NCI-H1092 treated with DMSO at 0.1 percent for 48 hours (cell line): ENCODE measurements at regions not wholly inside any gene's neighbourhood (a gene's known extent, or its start where the extent isn't known, plus 50 kb on each side); places are given as distances from the start of the nearest gene placed in this dataset.
"Not testable (repeated sequence)": the region's sequence is repeated elsewhere in the genome, so short reads cannot be mapped to it uniquely, and the experiment has no call there.

Source experiments
- DNase-seq: peaks from one replicate; lab custom pipeline; 2025; lab: John Stamatoyannopoulos, UW

DNA sequence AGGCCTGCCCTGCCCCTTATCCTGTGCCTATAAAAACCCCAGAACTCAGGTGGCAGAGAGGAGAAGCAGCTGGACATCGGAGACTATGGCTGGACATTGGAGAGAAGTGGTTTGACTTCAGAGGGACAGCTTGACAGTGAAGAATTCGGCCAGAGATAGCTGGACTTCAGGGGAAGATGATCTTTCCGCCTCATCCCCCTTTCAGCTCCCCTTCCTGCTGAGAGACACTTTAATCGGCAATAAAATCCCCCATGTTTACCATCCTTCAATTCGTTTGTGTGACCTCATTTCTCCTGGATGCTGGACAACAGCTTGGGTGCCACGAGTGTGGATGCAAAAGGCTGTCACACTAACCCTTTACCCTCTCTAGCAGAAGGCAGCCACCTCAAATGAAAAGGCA is 134.1 kb upstream of the TUT7 start:
- no peak for DNase-seq

DNA sequence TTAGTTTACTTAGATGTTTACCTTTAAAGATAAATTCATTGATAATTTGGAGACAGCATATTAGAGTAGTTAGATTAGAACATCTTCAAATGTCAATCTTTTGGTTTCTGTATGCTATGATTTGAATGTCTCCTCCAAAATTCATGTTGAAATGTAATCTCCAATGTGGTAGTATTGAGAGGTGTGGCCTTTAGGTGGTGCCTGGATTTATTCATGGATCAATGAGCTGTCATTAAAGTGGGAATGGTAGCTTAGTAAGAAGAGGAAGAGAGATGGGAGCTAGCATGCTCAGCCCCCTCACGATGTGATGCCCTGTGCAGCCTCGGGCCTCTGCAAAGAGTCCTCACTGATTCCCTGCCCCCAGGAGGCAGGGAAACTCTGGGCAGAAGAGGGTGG is 133.6 kb upstream of the TUT7 start:
- no peak for DNase-seq

DNA sequence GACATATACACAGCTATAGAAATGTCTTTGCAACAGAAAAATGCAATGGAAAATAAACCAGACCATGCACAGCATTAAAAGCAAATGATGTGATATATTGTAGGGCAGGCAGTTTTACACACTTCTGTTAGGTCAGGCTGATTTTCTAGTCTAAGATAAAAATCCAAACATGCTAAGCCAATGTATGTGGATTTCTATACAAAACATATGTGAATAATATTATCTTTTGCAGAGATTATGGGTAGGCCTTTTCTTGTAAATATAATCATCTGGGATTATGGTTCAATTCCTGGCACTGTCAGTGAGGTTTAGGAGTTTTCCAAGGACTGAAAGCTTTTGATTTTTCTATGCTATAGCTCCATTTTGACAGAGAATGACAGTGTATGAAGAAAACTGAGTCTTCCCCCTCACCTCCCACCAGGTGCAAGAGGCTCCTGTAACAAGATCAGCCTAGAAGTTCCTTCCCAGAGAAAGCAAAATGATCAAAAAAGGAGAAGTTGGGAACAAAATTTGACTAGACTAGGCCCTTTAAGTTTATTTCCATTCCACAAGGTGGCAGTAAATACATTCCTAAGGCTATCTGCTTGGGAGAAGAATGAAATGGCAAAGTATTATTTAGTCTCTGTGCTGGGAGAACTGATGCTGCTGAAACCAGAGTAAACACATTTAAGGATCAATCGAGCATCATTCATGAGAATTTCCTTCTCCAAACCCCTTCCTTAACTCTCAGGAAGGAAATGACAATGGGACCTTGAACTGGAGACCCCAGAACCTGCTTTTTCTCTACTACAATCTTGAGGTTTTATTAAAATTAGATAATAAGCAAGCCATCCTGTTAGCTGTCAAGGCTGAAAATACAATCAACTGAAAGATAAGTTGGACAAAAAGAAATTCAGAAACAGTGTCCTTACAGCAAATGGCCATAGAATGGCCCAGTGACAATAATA is 133.0 kb upstream of the TUT7 start:
- DNase-seq = peak; percentile 53

DNA sequence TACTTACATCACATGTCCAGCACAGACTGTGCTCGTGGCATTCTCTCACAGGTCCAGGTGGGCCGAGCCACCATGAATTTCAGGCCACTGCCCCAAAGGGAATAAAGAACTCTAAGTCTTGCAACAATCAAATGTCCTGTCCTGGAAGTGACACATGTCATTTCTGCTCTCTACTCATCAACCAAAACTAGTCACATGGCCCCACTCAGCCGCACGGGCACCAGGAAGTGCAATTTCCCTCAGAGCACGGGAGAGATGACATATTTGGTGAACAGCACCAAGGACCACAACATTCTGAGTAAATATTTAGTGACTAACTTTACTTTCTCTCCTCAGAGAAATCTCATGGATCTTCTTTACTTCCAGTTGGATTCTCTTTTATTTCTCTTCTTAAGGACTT is 131.1 kb upstream of the TUT7 start:
- no peak for DNase-seq

DNA sequence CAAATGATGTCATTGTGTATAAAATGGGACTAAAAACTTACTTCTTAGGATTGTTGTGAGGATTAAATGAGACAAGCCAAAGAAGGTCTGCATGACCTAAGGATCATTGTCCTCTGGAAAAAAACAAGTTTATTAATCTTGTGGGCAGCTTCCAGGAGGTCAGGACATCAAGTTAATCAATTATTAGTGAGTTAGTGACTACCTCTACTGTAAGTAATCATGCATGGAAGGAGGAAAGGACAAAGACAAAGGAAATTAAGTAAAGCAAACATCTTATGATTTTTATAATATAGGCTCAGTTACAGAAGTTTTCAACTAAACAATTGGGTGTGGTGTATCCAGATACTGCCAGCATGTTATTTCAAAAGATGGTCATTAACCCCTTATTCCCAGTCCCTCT is 129.3 kb upstream of the TUT7 start:
- no peak for DNase-seq

DNA sequence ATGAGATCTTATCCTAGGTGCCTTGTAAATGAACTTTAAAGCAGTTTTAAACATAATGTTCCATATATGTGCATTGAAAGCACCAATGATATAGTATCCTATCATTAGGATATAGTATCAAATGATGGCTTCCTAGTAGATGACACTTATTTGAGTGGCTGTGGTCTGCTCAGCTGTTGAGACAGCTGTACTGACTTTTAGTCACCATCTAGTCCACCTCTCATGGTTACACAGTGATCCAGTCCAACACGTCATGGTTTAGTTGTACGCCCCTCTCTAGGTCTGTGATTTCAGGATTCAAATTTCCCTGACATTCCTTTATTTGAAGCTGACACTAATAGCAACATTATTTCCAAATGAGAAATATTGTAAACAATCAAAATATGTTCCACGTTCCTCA is 127.3 kb upstream of the TUT7 start:
- DNase-seq = no peak

DNA sequence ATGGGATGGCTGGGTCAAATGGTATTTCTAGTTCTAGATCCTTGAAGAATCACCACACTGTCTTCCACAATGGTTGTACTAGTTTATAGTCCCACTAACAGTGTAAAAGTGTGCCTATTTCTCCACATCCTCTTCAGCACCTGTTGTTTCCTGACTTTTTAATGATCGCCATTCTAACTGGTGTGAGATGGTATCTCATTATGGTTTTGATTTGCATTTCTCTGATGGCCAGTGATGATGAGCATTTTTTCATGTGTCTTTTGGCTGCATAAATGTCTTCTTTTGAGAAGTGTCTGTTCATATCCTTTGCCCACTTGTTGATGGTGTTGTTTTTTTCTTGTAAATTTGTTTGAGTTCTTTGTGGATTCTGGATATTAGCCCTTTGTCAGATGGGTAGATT is 121.0 kb upstream of the TUT7 start:
- not testable (repeated sequence) for DNase-seq

DNA sequence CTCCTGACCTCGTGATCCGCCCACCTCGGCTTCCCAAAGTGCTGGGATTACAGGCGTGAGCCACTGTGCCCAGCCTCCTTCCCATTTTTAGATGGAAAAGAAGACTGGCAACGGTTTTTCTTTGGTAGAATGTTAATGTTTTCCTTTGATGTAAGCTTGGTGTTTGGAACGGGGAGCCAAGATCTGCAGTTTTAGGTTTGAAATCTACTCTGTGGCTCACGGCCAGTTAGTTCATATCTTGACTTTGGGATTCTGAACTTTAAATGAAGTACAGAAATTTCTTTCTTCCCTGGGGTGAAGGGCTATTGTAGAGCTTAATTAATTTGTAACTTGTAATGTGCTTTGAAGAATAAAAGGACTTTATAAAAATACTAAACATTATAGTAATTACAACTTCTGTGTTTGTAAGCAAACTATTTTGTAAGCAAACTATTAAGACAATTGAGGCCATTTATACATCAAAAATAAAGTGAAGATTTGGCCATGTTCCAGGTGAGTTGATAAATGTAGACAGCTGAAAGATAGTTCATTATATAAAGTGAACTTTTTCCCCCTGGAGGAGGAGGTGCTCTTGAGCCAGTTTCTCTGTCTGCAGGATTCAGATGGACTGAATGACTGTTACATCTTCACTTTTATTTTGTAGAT is 117.1 kb upstream of the TUT7 start:
- no peak for DNase-seq

DNA sequence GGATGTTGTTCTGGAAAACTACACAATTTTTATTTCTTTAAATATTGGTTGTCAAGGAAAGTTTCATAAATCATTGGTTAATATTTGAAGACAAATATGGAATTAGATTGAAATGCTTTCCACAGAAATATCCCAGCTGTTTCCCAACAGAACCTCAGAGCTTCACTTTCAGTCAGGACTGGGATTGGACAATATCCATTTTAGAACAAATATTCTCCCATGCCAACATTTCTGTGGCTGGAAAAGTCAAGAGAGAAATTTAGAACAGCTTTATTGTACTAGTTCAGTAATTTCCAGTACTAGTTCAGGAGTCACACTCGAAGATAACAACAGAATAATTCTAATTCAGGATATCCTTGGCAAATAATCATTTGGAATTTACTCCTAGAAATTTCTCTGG is 116.1 kb upstream of the TUT7 start:
- DNase-seq = no peak

DNA sequence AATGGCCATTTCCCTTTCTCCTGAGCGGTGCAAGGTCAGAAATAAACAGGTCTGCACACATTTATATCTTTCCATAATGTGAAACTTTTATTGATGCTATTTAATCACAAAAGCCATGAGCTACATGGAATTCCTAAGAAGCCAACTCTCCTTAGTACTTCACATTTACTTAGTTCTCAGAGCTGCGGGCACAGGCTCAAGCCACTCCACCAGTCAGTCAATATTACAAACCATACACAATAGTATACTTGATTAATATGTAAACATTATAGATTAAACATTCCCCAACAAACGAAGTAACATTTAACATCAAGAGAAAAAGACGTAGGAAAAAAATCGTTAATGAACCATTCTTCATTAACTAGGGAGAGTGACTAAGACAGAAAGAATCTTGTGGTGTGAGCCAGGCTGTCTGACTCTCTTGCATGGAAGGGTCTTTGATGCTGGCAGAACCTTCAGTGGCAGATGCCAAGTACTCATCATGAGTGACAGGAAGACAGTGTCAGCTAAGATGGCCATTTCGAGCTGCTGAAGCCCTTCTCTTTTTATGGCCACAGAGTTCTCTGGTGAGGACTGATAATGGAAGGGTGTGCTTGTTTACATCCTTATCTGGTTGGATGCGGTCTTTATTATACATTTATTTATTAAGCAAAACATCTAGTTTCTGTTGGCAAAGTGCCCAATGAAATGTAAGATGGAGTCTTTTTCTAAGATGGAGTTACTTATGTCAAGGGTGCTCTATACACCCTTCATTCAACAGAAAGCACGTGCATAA is 115.5 kb upstream of the TUT7 start:
- no peak for DNase-seq

DNA sequence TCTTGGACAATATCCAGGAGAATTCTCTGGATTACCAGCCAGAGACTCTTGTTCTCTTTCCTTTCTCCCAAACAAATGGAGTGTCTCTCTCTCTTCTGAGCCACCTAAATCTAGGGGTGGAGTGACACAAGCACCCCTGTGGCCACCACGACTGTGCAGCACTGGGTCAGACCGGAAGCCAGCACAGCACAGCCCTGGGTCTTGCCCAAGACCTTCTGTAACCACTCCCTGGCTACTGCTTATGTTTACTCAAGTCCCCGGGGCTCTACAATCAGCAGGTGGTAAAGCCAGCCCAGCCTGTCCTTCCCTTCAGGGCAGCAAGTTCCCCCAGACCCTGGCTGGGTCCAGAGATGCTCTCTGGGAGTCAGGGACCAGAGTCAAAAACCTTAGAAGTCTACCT is 110.0 kb upstream of the TUT7 start:
- no peak for DNase-seq

DNA sequence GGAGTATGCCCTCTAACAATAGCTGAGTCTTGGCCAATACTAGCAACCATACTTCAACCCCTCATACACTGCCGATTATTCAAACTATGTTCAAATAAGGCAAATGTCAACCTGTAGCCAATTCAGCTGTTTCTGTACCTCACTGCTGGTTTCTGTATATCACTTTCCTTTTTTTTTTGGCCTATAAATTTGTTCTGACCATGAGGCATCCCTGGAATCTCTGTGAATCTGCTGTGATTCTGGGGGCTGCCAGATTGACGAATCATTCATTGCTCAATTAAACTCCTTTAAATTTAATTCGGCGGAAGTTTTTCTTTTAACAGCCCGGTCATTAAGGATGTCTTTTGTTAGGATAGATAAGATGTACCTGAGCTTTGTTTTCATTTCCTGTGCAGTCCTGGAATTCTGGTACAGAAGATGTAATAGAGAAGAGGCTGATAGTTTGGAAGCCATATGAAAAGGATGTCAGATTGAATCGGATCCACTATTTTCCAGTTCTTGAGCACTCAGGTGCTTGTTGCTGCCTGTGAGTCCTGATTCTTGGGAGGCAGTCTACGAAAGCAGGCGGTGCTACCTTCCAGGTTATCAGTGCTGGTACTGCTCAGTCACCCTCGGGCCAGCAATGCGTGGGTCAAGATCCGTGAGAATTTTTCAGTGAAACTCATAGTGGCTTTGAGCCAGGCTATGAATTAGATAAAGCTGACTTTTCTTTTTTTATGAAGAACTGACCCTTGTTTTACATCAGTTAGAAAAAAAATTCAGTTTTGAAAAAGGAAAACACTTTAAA is 106.2 kb upstream of the TUT7 start:
- no peak for DNase-seq

DNA sequence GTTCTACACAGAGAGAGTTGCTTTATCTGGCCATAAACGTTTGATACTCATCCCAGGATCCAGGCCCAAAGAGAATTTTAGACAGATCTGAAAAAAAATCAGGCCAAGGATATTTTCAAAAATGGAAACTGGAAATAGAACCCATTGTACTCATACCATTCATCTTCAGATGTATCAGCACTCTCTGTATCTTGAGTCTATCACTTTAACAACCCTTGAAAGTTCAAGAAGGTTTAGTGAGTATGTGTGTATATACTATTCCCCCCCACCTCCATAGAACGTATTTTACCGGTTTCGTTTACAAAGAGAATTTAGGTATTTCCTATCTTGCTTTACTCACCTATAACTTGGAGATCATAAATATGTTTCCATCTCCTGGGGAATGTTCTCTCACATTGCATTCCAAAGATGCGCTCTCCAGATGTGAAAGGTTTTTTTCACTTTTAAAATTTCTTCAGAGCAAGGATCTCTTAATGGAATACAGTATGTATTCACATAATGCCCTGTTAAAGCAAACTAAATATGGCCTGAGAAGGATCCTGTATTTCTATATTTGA is 105.5 kb upstream of the TUT7 start:
- DNase-seq = no peak

DNA sequence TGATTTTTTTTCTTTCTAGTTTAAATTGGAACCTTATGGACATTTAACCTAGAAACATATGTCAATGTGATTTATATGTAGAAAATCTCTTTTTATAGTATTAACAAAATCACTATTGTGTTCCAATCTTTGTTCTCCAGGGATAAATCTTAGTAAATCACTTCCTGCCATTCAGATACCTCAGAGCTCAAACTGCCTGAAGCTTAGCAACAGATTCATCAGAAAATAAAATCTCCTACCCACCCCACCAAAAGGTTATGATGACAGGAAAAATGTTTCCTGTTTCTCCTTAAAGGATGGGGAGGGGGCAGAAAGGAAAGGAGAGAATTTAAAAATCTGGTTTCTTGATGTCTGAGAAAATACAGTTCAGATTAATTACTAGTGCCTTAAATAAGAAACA is 105.0 kb upstream of the TUT7 start:
- no peak for DNase-seq

DNA sequence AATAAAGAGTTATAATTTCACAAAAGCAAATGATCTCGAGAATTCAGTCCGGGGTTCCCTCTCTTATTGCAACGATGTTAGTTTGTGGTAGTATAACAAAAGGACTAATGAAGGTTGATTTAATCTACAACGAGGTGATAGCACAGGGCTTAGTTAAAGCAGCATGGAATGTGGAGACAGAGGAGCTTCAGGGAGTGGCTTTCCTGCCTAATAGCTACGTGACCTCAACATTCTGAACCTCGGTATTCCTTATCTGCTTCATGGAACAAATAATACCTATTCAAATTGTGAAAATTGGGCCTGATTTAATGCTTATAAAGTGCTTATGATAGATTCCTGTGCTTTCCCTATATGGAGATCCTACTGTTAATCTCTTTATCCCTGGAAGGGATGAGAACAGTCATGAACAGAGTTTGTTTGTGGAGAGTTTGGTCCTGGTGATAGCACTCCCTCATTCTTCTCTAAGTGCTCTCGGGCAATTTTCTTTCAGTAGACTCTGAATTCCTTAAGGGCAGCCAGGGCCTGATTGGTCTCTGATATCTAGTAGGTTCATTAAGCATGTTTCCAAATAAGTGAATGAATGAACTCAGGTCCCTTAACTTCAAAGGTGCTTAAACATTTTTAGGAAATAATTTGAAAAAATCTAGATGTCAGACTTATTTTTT is 104.1 kb upstream of the TUT7 start:
- no peak for DNase-seq

DNA sequence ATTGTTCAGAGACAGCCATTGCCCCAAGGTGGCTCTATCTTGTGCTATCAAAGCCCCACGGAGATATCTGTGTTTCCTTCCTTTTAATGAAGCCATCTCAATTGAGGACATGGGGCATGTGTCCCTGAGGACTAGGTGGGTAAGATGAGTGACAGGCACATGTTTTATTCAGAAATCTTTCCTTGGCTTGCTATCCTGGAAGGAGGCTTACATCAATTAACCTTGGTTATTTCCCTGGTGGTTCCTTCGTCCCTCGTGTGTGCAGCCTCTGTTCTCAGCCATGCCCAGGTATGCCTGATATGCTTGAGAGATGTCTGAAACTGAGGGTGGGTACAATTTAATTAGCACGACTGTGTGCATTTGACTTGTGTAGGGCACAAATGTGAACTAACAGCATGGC is 102.2 kb upstream of the TUT7 start:
- DNase-seq = no peak

DNA sequence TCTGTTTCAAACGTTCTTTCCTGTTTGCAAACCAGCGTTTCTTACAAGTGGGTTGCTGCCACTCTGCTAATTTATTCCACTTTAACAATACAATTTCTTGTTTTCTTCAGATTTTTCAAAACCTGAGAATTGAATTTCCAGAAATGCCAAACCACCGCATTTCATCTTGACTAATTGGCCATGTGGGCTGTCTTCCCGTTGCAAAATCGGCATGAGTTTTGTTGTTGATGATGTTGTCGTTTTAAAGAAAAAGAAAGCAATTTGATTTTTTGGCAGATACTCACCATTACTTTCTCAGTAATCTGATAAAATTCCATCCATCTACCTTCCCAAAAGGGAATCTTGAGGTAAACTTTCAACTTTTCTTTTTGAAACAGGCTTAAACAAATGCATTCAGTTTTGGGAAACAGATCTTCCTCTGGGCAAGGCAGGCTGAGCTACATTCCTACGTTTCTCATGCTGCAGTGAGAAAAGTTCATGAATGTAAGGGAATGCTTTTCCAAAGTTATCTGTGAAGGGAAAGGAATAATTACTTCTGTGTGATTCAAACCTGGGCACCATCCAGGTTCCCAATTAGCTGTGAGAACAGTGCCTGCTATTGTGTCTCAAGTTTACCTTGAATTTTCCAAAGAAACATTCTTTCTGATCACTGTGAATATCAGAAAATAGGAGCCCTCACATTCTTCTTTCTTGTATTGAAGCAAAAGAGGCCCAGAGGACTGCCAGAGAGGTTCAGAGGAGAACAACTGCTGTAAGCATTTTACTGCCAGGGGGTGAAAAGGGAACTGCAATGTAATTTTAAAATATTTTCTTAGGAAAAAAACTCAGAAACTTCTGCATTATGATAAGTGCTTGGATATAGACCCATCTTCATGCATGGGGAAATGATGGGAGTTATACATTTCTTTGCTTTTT is 100.7 kb upstream of the TUT7 start:
- no peak for DNase-seq

DNA sequence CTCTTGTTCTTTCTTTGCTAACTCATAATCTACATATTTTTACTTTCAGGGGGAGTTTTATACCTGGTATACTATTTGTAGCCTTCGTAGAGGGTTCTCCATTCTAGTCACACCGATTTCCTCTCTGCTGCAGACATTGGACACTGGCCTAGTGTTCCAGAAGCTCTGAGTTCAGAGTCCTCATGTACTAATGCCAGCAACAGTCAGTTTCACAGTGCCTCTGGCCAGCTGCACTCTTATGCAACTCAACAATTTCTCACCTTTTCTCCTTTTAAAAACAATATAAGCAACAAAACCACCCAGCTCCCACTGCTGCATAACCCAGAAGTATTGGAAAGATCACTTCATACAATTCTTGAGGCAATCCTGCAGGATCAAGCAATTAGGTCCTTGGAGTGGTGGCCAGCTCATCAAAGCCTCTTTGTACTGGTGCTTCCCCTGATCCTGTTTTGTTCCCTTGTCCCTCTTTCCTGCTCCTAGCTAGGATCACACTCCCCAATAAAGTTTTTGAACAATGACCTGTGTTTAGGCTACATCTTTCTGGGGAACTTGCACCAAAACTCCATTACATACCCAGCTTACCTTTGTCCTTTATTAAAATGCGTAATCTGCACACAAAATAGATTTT is 98.1 kb upstream of the TUT7 start:
- no peak for DNase-seq

DNA sequence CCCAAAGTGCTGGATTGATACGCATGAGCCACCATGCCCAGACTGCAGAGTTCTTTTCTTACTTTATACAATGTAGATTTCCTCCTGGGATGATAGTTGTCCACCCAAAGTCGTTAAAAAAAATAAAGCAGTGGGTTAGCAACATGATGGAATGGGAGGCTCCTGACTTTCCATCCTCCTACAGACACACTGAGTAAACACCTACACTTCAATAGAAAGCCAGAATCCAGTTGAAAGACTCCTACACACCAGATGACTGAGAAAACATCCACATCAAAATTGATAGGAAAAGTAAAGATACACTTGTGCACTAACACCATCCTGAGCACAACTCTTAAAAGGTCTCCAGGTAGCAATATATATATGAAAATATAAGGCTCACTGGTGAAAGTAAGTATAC is 95.0 kb upstream of the TUT7 start:
- DNase-seq = no peak

DNA sequence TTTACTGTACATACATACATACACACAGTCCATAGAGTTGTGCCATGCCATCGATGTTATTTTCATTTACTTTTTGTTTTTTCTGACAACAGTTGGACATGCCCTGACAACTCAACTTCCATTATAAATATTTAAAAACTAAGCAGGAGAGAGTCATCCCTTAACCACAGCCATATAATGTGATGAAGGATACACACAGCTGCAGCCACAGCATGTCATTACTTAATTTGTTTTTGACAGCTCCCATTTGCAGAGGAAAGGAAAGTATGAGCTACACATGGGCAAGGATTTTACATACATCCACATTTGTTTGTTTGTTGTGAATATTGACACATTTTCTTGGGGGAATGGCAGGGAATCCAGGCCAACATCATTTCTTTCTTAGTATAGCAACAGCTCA is 91.5 kb upstream of the TUT7 start:
- no peak for DNase-seq
